Colonic mucosa (tissue), 4 donors: ENCODE measurements at regions not wholly inside any gene's neighbourhood (a gene's known extent, or its start where the extent isn't known, plus 50 kb on each side); places are given as distances from the start of the nearest gene placed in this dataset.

ENCODE experiments used
- DNase-seq: peaks from one replicate; pipeline ENCODE4 v3.0.0-alpha.2; 2020
- H3K27ac ChIP-seq: fragments of 200-600 bp; one replicate; pipeline ENCODE4 v1.8.0; 2021
- H3K27me3 ChIP-seq: fragments of 200-600 bp; one replicate; pipeline ENCODE4 v1.8.0; 2021
- H3K36me3 ChIP-seq: fragments of 200-600 bp; one replicate; pipeline ENCODE4 v1.8.0; 2021
- H3K4me1 ChIP-seq: fragments of 200-600 bp; one replicate; pipeline ENCODE4 v1.8.0; 2021; ENCODE audit warnings: mild to moderate bottlenecking
- H3K4me3 ChIP-seq: fragments of 200-600 bp; one replicate; pipeline ENCODE4 v1.8.0; 2021
- H3K9ac ChIP-seq, 2 donors: one replicate each; pipeline ENCODE4 v1.7.0; 2013; ENCODE audit warnings: control low read depth in 2 of 2, low read depth in 2 of 2, low read length in 2 of 2
- H3K9me3 ChIP-seq: fragments of 200-600 bp; one replicate; pipeline ENCODE4 v1.8.0; 2021
- intact Hi-C: fragments of 100-400 bp; cut with DNase I; formaldehyde crosslinking; loops from one replicate; pipeline ENCODE4 v1.14.1; 2022
- TF ChIP-seq, protein P1 (sequence below): fragments of 200-600 bp; IDR thresholded peaks from one replicate; pipeline ENCODE4 v1.8.0; 2022; ENCODE audit warnings: antibody characterized with exemption, mild to moderate bottlenecking
- donor health status: healthy.
- donor health status: DM: no; HTN: no; CAD: no.
- donor health status: DM: no; HTN: no; CAD: no.

DNA sequence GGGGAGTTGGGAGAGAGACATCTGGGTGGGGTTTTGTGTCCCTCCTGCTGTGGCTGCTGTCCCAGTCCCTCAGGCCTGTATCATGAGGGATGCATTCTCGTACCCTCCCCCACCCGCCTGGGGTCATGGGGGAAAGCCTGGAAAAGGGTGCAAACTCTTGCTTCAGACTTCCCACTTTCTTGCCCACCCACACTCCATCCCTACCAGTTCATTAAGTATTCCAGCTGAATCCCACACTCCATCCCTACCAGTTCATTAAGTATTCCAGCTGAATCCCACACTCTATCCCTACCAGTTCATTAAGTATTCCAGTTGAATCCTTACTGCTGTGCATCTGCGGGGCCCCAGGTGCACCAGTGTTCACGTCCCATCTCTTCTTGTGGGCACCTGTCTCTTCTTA is 116.3 kb downstream of the ACAA2 start:
- intact Hi-C loops: no loop called here
- no peak for DNase-seq
- no peak overlapping the region for H3K4me3 ChIP-seq
- TF ChIP-seq, protein P1, sequence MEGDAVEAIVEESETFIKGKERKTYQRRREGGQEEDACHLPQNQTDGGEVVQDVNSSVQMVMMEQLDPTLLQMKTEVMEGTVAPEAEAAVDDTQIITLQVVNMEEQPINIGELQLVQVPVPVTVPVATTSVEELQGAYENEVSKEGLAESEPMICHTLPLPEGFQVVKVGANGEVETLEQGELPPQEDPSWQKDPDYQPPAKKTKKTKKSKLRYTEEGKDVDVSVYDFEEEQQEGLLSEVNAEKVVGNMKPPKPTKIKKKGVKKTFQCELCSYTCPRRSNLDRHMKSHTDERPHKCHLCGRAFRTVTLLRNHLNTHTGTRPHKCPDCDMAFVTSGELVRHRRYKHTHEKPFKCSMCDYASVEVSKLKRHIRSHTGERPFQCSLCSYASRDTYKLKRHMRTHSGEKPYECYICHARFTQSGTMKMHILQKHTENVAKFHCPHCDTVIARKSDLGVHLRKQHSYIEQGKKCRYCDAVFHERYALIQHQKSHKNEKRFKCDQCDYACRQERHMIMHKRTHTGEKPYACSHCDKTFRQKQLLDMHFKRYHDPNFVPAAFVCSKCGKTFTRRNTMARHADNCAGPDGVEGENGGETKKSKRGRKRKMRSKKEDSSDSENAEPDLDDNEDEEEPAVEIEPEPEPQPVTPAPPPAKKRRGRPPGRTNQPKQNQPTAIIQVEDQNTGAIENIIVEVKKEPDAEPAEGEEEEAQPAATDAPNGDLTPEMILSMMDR: no peak
- H3K27ac ChIP-seq: no peak overlapping the region
- H3K9me3 ChIP-seq: no peaks in the 10 kb centered on the region
- no peaks in the 10 kb centered on the region for H3K36me3 ChIP-seq
- H3K27me3 ChIP-seq: no peaks in the 10 kb centered on the region
- no peak overlapping the region for H3K9ac ChIP-seq
- no peaks in the 10 kb centered on the region for H3K4me1 ChIP-seq

DNA sequence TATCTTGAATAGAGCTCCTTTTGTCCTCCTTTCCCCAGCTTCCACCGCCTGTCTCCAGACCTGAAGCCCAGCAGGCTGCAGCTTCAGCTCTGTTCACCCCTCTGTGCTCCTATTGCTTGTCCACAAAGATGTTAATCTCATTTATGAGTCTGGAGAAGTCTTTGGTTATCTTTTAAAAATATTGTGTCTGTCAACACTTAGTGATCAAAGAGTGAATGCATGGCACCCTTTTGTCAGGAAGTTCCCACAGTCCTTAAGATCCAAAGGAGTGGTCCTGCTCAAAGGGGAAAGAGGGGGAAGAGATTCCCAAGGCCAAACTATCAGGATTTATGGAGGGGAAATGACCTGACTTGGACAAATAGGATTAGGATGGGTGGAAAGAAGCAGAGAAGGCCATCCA is 118.9 kb downstream of the ACAA2 start:
- no peak for DNase-seq
- H3K27ac ChIP-seq: no peak overlapping the region
- H3K36me3 ChIP-seq: no peaks in the 10 kb centered on the region
- H3K4me3 ChIP-seq: no peak overlapping the region
- no peaks in the 10 kb centered on the region for H3K9me3 ChIP-seq
- H3K4me1 ChIP-seq: peaks cover 3% of the 10 kb centered on the region
- TF ChIP-seq, protein P1: no peak
- no peak overlapping the region for H3K9ac ChIP-seq
- intact Hi-C loops: no loop called here
- H3K27me3 ChIP-seq: no peaks in the 10 kb centered on the region

DNA sequence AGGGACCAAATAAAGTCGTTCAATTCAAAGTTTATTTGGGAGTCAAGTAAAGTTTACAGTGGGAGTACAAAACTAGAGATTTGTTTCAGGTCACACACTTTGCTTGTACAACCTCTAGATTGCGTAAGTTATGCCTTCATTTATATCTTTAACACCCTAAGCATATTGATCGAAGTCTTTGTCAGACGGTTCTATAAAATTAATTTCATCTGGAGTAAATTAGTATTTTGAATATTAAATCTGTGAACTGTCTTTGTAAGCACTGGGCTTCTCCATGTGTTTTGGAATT is 119.7 kb downstream of the ACAA2 start:
- Histone ChIP-seq H3K27me3 (no peaks in the 10 kb centered on the region), H3K4me3 (no peak overlapping the region), H3K4me1 (peaks cover 3% of the 10 kb centered on the region), H3K9ac (no peak overlapping the region), H3K36me3 (no peaks in the 10 kb centered on the region), H3K27ac (no peak overlapping the region), H3K9me3 (no peaks in the 10 kb centered on the region)
- intact Hi-C loops: no loop called here
- TF ChIP-seq, protein P1: no peak
- DNase-seq: no peak

DNA sequence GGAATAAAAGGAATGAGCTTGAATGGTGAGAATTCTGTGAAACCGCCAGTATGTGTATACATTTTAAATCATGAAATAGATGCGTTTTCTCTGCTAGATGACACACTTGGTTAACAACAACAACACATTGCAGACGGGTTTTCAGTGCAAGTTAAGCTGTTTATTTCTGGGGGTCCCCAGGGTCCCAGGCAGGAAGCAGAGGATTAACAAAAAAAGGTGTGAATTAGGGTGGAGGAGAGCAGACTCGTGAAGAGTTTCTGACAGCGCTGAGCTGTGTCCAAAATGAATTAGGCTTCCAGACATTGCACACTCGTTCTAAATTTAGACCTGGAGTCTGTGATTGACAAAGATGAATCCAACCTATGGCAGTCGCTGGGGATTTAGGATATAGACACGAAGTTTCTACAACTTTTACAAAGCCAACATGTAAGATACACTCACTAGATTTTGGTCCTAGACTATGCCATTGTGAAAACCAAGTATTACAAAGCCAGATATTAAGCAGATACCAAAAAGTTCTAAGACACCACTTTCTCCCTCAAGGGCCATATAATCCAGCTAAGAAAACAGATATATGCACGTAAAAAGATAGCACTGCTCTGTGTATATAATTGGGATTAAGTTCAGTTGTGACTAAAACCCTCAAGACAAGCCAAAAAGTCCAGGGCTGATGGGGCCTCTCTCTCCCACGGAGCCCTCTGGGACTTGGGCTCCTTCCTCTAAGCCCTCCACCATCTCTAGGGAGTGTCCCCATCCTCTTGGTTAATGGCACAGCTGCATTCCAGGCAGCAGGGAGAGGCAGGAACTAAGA is 120.2 kb downstream of the ACAA2 start:
- Histone ChIP-seq H3K27ac (no peak overlapping the region), H3K36me3 (no peaks in the 10 kb centered on the region), H3K4me3 (no peak overlapping the region), H3K4me1 (peaks cover 3% of the 10 kb centered on the region), H3K27me3 (no peaks in the 10 kb centered on the region), H3K9ac (no peak overlapping the region), H3K9me3 (no peaks in the 10 kb centered on the region)
- TF ChIP-seq, protein P1: no peak
- intact Hi-C loops: no loop called here
- no peak for DNase-seq

DNA sequence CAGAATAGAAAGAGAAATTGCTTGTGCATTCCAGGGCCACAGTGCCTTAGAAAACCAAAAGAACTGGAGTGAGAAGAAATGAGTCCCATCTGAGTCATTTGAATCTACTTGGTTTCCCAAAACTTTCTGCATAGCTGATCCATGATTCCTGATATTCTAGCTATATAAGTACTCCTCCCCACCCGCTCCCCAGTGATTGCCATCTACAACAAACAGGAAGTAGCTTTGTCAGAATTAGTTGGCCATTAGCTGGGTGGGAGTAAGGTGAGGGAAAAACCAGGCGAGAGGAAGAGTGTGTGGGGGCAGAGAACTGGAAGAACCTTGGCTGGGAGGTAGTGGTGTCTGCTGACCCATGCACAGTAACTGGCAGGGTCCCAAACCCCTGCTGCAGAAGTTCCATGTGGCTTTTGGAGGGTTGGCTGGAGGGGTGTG is 122.1 kb downstream of the ACAA2 start:
- intact Hi-C loops: no loop called here
- Histone ChIP-seq H3K9me3 (no peaks in the 10 kb centered on the region), H3K4me1 (peaks cover 3% of the 10 kb centered on the region), H3K4me3 (no peak overlapping the region), H3K9ac (no peak overlapping the region), H3K27me3 (no peaks in the 10 kb centered on the region), H3K36me3 (no peaks in the 10 kb centered on the region), H3K27ac (no peak overlapping the region)
- TF ChIP-seq, protein P1: no peak
- DNase-seq: no peak
